Muscle of back (tissue), 3 donors: ENCODE measurements at regions not wholly inside any gene's neighbourhood (a gene's known extent, or its start where the extent isn't known, plus 50 kb on each side); places are given as distances from the start of the nearest gene placed in this dataset.
"Not testable (repeated sequence)": the region's sequence is repeated elsewhere in the genome, so short reads cannot be mapped to it uniquely, and the experiment has no call there.

Experiments
- DNase-seq, 3 donors: peaks; one replicate each; pipeline versions ENCODE4 v3.0.0 to v3.0.0-alpha.2; 2013

DNA sequence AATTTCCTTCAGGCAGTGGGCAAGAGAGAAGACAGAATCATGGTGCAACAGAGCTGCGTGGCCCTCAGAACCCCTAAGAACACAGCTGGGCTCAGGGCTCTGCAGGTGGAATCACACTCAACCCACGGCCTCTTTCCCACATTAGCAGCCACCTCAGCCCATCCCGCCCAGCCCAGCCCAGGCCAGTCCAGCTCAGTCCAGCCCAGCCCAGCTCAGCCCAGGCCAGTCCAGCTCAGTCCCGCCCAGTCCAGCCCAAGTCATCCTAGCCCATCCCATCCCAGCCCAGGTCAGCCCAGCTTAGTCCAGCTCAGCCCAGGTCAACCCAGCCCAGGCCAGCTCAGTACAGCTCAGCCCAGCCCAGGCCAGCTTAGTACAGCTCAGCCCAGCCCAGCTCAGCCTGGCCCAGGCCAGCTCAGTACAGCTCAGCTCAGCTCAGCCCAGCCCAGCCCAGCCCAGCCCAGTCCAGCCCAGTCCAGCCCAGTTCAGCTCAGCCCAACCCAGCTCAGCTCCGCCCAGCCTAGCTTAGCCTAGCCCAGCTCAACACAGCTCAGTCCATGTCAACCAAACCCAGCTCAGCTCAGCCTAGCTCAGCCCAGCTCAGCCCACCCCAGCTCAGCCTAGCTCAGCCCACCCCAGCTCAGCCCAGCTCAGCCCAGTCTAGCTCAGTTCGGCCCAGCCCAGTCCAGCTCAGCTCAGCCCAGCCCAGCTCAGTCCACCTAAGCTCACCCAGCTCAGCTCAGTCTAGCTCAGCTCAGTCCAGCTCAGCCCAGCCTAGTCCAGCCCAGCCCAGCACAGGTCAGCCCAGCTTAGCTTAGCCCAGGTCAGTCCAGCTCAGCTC is 183.1 kb downstream of the TMEM121 start:
- DNase-seq = no peak

DNA sequence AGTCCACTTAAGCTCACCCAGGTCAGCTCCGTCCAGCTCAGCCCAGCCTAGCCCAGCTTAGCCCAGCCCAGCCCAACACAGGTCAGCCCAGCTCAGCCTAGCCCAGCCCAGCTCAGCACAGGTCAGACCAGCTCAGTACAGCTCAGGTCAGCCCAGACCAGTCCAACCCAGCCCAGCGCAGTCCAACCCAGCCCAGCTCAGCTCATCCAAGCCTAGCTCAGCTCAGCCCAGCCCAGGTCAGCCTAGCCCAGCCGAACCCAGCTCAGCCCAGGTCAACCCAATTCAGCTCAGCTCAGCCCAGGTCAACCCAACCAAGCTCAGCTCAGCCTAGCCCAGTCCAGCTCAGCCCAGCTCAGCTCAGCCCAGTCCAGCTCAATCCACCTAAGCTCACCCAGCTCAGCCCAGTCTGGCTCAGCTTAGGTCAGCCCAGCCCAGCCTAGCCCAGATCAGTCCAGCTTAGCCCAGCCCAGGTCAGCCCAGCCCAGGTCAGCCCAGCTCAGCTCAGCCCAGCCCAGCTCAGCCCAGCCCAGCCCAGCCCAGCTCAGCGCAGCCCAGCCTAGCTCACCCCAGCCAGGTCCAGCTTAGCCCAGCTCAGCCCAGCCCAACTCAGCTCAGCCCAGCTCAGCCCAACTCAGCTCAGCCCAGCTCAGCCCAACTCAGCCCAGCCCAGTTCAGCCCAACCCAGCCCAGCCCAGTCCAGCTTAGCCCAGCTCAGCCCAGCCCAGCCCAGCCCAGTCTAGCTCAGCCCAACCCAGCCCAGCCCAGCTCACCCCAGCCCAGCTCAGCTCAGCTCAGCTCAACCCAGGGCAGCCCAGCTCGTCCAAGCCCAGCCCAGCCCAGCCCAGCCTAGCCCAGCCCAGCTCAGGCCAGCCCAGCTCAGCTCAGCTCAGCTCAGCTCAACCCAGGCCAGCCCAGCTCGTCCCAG is 184.0 kb downstream of the TMEM121 start:
- DNase-seq = no peak

DNA sequence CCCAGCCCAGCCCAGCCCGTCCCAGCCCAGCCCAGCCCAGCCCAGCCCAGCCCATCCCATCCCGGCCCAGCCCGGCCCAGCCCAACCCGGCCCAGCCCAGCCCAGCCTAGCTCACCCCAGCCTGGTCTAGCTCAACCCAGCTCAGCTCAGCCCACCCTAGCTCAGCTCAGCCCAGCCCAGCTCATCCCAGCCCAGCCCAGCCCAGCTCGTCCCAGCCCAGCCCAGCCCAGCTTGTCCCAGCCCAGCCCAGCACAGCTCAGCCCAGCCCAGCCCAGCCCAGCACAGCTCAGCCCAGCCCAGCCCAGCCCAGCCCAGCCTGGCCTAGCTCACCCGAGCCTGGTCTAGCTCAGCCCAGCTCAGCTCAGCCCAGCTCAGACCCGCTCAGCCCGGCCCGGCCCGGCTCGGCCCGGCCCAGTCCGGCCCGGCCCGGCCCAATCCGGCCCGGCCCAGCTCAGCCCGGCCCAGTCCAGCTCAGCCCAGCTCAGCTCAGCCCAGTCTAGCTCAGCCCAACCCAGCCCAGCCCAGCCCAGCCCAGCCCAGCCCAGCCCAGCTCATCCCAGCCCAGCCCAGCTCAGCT is 184.7 kb downstream of the TMEM121 start:
- DNase-seq = no peak

DNA sequence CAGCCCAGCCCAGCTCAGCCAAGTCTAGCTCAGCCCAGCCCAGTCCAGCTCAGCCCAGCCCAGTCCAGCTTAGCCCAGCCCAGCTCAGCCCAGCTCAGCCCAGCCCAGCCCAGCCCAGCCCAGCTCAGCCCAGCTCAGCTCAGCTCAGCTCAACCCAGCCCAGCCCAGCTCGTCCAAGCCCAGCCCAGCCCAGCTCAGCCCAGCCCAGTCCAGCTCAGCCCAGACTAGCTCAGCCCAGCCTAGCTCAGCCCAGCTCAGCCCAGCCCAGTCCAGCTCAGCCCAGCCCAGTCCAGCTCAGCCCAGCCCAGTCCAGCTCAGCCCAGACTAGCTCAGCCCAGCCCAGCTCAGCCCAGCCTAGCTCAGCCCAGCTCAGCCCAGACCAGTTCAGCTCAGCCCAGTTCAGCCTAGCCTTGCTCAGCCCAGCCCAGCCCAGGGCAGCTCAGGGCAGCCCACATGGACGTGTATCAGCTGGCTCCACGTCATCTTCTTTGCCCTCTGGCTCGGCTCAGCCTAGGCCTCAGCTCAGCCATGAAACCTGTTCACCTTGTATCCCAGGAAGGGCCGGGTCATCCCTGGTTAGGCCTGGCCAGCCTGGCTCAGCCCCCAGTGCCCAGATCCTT is 185.6 kb downstream of the TMEM121 start:
- DNase-seq = no peak

DNA sequence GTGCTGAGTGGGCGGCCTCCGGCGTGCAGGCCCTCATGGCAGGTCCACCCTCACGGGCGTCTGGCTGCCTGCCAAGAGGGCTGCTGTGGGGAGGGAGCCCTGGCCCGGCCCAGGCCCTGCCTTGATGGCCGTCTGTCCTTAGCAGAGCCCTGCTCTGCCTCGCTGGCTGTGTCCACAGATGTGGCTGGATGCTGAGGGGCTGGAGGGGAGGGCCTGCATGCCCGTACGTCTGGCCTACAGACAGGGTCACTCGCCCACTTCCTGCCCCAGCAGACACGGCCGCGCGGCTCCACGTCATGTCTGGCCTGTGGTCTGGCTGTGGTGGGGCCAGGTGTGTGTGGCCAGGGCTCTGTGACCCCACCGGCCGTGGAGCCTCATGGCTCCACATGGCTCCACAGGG is 186.3 kb downstream of the TMEM121 start:
- DNase-seq = not testable (repeated sequence)

DNA sequence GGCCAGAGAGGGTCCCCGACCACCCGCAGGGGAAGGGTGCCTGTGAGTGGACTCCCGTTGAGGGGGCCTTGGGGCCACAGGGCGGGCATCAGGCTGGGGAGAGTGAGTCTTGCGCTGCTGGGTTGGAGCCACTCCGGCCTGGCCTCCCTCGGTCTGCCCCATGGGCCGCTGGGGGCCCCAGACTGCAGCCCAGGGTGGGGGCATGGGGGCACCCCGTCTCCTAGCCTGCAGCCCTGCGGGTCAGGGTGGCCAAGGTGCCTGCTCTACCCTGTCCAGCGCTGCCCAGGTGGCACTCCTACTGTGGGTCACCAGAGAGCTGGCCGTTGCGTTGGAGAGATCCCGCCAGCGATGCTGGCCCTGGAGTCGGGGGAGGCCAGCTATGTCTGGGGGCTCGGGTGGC is 186.8 kb downstream of the TMEM121 start:
- DNase-seq = not testable (repeated sequence)

DNA sequence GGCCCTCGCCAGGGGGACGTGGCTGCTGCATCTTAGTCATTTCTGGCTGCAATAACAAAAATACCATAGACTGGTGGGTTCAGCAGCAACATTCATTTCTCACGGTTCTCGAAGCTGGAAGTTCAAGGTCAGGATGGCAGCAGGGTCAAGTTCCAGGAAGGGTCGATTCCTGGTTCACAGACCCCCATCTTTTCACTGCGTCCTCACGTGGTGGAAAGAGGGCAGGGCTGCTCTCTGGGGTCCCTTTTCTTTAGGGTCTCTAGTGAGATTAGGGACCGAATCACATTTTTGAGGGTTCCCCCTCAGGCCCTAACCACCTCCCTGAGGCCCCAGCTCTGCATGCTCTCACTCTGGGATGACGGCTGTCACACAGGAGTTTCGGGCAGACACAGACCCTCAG is 187.5 kb downstream of the TMEM121 start:
- not testable (repeated sequence) for DNase-seq

DNA sequence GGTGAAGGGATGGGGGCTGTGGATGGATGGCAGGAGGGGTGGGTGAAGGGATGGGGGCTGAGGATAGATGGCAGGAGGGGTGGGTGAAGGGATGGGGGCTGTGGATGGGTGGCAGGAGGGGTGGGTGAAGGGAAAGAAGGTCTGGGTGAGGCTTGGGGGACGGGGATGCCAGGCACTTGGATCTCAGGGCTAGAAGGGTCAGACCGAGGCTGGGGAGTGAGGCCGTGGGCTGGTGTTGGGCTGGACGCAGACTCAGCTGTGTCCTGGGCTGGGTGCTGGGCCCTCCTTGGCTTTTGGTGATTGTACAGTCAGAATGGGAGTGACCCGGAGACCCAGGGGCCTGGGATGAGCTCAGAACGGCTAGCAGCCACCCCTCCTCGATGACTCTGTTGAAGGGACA is 192.4 kb downstream of the TMEM121 start:
- not testable (repeated sequence) for DNase-seq

DNA sequence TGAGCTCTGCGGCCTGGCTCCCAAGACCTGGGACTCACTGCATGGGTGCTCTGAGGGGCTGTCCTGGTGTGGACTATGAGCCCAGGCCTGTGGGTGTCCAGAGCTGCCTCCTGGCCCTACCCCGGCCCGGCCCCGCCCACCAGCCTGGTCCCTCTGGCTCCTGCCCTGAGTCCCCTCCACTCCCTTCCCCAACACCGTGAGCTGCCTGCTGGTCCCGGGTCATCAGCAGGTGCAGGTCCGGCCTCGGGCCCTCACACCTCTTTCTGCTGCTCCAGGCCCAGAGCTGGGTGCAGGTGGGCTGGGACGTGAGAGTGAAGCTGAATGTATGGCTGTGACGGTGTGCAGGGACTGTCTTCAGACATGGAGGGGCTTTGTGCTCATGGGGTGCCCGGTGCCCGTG is 193.7 kb downstream of the TMEM121 start:
- DNase-seq = not testable (repeated sequence)

DNA sequence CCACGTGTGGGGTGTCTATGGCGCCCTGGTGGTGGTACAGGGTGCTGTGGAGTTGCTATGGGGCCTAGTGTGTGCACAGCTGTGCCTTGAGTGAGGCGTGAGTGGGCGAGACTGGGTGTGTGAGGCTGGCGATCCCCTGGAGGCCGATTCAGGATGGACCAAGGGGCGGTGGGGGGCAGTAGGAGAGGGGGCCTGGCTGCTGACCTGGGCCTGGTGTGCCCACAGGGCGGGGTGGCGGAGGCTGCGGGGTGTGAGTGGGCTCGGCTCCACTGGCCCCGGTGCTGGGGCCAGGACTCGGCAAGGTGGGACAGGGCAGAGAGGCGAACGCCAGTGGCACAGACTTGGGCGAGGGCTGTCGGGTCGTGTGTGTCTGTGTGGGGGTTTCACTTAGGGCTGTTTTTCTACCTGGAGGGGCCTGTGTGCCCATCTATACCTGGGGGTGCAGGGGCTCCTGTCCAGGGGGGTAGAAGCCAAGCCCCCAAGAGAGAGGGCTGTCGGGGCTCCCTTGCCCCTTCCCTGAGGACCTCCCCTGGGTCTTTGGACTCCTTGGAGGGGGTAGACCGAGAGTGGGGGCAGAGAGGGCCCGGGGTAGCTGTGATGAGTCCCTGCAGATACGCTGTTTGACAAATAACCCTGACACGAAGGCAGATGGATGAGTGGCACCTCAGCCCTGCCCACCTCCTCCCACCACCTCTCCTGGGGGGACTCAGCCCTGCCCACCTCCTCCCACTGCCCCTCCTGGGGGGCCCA is 194.6 kb downstream of the TMEM121 start:
- DNase-seq = not testable (repeated sequence)

DNA sequence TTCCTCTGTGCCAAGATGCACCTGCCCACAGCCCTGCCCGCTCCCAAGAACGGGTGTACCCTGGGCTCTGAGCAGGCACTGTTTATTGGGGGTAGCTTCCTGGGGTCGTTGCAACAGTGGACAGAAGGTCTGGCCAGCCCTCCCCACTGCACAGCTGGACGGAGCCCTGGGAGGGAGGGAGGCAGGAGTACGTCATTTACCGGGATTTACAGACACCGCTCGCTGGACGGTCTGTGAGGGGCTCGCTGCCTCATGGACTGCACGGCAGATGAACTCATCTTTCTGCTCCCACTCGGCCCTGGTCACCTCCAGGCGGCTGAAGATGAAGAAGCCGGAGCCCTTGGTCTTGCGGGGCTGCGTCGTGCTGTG is 195.2 kb downstream of the TMEM121 start:
- DNase-seq = not testable (repeated sequence)

DNA sequence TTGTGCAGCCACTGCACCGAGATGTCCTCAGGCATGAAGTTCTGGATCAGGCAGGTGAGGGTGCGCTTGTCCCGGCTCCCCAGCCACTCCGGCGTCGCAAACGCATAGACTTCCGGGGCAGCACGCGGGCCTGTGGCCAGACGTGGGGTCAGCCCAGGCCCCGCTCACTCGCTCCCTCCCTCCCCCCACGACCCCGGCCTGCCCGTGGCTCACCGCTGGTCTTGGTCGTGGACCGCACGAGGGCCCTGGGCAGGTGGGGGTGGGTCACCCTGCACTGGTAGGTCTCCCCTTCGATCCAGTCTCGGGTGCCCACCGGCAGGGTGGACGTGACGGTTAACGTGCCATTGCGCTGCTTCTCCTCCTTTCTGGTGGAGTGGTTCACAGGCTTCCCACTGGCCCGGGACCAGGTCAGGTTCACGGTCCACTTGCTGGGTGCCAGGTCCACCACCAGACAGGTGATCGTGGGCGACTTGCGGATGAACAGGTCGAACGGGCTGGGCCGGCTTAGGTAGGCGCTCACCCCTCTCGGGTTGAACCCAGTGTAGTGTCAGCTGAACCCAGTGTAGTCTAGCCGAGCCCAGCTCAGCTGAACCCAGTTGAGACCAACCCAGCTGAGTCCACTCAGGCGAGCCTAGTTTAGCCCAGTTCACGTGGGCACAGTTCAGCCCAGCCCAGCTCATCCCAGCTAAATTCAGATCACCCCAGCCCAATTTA is 195.8 kb downstream of the TMEM121 start:
- not testable (repeated sequence) for DNase-seq

DNA sequence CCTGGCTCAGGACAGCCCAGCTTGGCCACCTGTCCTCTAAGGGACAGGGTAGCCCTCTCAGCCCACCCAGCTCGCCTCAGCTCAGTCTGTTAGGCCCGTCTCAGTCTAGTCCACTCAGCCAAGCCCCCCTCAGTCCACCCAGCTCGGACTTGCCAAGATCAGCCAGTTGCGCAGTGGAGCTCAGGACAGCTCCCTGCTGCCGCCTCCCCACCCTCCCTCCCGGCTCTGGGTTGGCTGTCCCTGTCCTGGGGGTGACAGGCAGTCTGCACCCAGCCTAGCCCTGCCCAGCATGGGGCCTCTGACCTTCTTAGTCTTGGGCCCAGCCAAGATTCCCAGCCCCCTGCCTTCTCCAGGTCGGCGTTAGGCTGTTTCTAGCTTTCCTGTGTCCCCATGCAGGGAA is 196.9 kb downstream of the TMEM121 start:
- not testable (repeated sequence) for DNase-seq

DNA sequence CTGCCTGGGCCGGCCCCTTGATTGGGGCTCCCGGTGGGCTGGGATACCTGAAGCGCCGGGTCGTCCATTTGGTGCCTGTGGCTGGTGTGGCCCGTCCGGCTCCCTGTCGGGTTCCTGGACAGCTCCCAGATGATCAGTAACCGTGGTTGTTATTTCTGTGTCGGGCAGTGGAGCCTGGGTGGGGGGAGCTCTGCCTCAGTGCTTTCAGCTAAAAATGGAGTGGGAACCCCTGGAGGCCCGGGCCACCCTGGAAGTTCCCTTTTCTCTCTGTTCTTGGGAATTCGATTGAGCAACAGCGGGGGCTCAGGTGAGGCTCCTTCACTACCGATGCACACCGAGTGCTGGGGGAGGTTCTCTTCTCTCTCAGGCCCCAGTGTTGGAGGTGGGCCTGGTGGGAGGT is 197.4 kb downstream of the TMEM121 start:
- not testable (repeated sequence) for DNase-seq

DNA sequence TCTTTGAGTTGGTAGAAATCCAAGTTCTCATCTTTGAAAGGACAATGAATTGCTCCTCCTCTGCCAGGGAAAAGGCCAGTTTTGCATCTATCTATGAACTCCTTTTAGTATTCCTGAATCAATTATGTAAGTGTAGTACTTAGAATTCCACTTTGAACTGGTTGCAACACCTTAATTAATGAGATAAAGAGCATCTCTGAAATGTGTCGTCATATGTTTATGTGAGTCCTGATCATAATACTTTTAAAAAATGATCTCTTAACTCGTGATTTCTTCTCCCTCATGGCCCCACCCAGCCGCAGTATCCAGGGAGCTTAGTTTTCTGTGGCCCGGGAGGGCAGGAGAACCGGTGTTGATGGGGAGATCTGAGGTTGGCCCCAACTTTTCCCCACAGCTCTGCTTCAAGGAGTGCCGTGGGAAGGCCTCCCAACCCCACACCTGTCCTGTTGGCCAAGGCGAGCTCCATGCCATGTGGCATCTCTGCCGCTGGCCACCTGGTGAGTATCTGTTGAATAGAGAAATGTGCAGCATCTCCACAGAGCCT is 203.5 kb downstream of the TMEM121 start:
- not testable (repeated sequence) for DNase-seq

DNA sequence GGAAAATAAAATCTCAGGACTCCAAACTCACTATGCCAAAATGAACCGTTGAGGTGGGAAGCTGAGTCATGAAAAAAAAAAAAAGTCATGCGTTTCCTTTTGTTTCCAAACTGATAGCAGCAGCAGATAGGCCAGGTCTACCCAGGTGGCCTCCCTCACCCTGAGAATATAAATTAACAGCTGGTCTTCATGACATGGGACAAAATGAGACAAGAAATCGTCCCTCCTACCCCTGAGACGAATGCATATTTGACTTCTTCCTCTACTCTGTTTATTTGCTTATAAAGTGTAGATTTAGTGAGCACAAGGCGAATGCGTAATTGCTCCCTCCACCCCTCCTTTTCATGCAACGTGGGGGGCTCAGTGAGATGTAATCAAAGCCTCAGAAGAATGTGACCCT is 204.3 kb downstream of the TMEM121 start:
- not testable (repeated sequence) for DNase-seq

DNA sequence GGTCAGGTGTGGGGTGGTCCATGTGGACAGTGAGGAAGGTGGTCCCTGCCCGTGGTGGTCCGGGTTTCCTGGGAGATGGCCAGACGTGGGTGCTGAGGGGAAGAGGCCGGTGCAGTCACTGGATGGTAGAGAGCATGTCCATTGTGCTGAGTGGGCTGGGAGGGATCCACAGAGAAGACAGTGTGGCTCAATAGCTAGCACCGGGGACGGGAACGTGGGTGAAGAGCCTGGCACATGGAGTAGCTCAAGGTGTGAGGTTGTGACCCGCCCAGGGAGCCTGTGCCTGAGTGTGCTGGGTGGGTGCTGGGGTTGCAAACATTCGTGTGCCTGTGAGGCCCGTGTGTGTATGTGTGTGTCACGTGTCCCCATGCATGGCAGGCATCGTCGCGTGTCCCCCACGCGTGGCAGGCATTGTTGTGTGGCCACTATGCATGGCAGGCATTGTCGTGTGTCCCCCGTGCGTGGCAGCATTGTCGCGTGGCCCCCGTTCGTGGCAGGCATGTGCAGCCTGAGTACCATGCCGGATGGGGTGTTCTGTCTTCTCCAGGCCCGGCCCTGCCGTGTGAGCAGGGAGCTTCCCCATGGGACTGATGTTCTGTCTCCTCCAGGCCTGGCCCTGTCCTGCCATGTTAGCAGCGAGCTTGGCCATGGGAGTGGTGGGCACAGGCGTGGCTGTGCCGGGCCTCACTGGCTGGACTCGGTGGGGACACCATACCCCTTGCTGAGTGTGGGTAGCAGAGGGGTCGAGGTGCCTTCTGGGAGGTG is 205.0 kb downstream of the TMEM121 start:
- not testable (repeated sequence) for DNase-seq

DNA sequence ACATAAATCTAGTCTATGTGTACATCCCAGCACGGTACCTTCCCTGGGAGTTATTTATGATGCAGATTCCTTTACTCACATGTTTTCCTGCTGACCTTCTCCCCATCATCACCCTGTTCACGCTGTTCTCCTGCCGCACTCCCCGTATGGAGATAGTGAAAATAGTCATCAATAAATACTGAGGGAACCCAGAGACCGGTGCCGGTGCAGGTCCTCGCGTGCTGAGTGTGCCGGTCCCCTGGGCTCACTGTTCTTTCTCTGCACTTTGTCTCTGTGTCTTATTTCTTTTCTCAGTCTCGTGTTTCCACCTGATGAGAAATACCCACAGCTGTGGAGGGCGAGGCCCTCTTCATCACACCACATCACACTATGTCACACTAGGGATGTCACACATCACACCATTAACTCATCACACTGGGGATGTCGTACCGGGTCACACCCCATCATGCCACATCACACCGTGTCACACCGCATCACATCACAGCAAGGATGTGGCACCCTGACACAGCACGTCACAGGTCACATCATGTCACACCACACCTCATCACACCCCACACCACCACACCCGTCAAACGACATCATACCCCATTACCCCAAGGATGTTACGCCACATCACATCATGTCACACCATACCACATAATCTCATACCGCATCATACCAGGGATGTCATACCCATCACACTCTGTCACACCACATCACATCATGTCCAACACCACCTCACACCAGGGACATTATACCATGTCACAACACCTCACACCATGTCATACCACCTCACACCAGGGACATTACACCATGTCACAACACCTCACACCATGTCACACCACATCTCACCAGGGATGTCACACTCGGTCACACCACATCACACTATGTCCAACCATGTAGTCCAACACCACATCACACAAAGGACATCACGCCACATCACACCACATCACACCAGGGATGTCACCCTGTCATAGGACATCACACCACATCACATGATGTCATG is 207.0 kb downstream of the TMEM121 start:
- DNase-seq = no peak
